ENCODE measurements at regions not wholly inside any gene's neighbourhood (a gene's known extent, or its start where the extent isn't known, plus 50 kb on each side); places are given as distances from the start of the nearest gene placed in this dataset.

DNA sequence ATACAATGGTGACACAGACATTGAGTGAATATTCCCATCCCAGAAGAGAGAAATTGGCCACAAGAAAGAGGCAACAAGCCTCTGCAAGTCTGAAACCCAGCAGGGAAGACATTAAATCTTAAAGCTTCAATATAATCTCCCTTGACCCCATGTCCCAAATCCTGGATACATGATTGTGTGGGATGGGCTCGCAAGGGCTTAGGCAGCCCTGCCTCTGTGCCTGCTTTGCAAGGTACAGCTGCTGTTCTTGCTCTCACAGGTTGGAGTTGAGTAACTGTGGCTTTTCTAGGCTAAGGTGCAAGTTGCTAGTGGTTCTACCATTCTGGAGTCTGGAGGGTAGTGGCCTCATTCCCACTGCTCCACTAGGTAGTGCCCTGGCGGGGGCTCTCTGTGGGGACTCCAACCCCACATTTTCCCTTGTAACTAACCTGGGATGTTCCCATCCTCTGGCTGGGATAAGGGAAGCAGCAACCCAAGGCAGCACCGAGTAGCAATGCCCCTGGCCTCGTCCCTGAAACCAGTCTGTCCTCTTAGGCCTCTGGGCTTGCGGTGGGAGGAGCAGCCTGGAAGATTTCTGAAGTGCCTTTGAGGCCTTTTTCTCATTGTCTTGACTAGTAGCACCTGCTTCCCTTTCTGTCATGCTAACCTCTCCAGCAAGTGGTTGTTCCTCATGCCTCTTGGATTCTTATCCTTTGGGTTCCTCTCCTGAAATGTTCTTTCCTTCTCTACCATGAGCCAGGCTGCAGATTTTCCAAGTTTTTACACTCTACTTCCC lies 90.0 kb downstream of the FAM174B start:
- Histone ChIP-seq H3K36me3 (ENCODE audit: control insufficient read depth, insufficient read depth, low read length) (no peaks in the 10 kb centered on the region), H3K4me2 (ENCODE audit: extremely low read depth, insufficient read depth, low read length) (no peak overlapping the region), H3K9ac (ENCODE audit: insufficient read depth, low read length) (no peak overlapping the region), H3K4me1 (ENCODE audit: control insufficient read depth, extremely low read depth, insufficient read depth, low read length) (no peaks in the 10 kb centered on the region), H3K27me3 (ENCODE audit: control insufficient read depth, insufficient read depth, low read length) (no peaks in the 10 kb centered on the region), H3K9me3 (ENCODE audit: control insufficient read depth, insufficient read depth, low read depth, low read length) (no peaks in the 10 kb centered on the region), H3K79me2 (ENCODE audit: control insufficient read depth, insufficient read depth, low read length) (no peaks in the 10 kb centered on the region), H3K27ac (ENCODE audit: insufficient read depth, low read length) (no peak overlapping the region), H2AFZ (ENCODE audit: low read length) (no peak overlapping the region), H4K20me1 (ENCODE audit: control insufficient read depth, extremely low read depth, insufficient read depth, low read length) (no peaks in the 10 kb centered on the region), H3K4me3 (replicated peaks in 1 of 4; ENCODE audit: control extremely low read depth in 1 of 4, insufficient read depth in 1 of 4, low read depth in 3 of 4, low read length in 4 of 4) (no peak overlapping the region)
- no peak for TF ChIP-seq EZH2 (IDR thresholded peaks at IDR 0.05; ENCODE audit: low read length, missing control alignments)
- TF ChIP-seq, protein P1, sequence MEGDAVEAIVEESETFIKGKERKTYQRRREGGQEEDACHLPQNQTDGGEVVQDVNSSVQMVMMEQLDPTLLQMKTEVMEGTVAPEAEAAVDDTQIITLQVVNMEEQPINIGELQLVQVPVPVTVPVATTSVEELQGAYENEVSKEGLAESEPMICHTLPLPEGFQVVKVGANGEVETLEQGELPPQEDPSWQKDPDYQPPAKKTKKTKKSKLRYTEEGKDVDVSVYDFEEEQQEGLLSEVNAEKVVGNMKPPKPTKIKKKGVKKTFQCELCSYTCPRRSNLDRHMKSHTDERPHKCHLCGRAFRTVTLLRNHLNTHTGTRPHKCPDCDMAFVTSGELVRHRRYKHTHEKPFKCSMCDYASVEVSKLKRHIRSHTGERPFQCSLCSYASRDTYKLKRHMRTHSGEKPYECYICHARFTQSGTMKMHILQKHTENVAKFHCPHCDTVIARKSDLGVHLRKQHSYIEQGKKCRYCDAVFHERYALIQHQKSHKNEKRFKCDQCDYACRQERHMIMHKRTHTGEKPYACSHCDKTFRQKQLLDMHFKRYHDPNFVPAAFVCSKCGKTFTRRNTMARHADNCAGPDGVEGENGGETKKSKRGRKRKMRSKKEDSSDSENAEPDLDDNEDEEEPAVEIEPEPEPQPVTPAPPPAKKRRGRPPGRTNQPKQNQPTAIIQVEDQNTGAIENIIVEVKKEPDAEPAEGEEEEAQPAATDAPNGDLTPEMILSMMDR (conservative IDR thresholded peaks at IDR 0.05 in 1 of 2, IDR thresholded peaks at IDR 0.05 in 1 of 2; ENCODE audit: low read depth in 1 of 2, low read length in 2 of 2) = no peak
- DNase-seq (ENCODE audit: low read depth in 2 of 2) = no peak

DNA sequence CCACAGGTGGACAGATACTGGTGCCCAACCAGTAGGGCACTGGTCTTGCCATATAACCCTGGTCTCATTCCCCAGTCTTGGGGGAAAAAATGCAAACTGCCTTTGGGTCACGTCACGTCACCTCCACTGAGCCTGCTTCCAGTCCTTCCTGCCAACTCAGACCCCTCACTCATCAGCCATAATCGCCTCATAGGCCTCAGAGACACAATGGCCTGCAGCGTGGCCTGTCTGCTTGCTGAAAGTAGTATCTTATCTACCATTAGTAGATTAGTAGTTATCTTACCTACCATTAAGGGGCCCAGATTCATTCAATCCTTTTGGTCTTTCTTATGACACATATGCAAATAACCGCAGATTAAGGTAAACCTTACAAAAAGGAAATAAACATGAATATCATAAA lies 93.8 kb downstream of the FAM174B start:
- no peak for DNase-seq (ENCODE audit: low read depth in 2 of 2)
- no peak overlapping the region for H3K4me3 ChIP-seq (replicated peaks in 1 of 4; ENCODE audit: control extremely low read depth in 1 of 4, insufficient read depth in 1 of 4, low read depth in 3 of 4, low read length in 4 of 4)
- TF ChIP-seq, protein P1 (conservative IDR thresholded peaks at IDR 0.05 in 1 of 2, IDR thresholded peaks at IDR 0.05 in 1 of 2; ENCODE audit: low read depth in 1 of 2, low read length in 2 of 2) = no peak
- TF ChIP-seq EZH2 (IDR thresholded peaks at IDR 0.05; ENCODE audit: low read length, missing control alignments) = no peak

DNA sequence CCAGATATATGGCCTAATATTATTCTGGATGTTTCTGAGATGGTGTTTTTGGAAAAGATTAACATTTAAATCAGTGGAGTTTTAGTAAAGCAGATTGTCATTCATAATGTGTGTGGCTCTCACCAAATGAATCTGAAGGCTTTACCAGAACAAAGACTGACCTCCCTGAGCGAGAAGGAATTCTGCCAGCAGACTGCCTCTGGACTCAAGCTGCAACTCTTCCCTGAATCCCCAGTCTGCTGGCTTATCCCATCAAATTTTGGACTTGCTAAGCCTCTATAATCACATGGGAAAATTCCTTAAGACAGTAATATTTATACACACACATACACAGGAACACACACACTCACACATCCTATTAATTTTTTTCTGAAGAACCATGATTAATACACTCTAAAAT lies 102.3 kb downstream of the FAM174B start:
- TF ChIP-seq, protein P1 (conservative IDR thresholded peaks at IDR 0.05 in 1 of 2, IDR thresholded peaks at IDR 0.05 in 1 of 2; ENCODE audit: low read depth in 1 of 2, low read length in 2 of 2) = no peak
- TF ChIP-seq EZH2 (IDR thresholded peaks at IDR 0.05; ENCODE audit: low read length, missing control alignments) = no peak
- H3K79me2 ChIP-seq (ENCODE audit: control insufficient read depth, insufficient read depth, low read length) = no peaks in the 10 kb centered on the region
- H3K36me3 ChIP-seq (ENCODE audit: control insufficient read depth, insufficient read depth, low read length) = no peaks in the 10 kb centered on the region
- no peak overlapping the region for H3K9ac ChIP-seq (ENCODE audit: insufficient read depth, low read length)
- no peak overlapping the region for H3K4me3 ChIP-seq (replicated peaks in 1 of 4; ENCODE audit: control extremely low read depth in 1 of 4, insufficient read depth in 1 of 4, low read depth in 3 of 4, low read length in 4 of 4)
- H4K20me1 ChIP-seq (ENCODE audit: control insufficient read depth, extremely low read depth, insufficient read depth, low read length) = no peaks in the 10 kb centered on the region
- no peaks in the 10 kb centered on the region for H3K27me3 ChIP-seq (ENCODE audit: control insufficient read depth, insufficient read depth, low read length)
- no peak overlapping the region for H3K4me2 ChIP-seq (ENCODE audit: extremely low read depth, insufficient read depth, low read length)
- H3K9me3 ChIP-seq (ENCODE audit: control insufficient read depth, insufficient read depth, low read depth, low read length) = no peaks in the 10 kb centered on the region
- DNase-seq (ENCODE audit: low read depth in 2 of 2) = no peak
- H3K4me1 ChIP-seq (ENCODE audit: control insufficient read depth, extremely low read depth, insufficient read depth, low read length) = no peaks in the 10 kb centered on the region
- no peak overlapping the region for H2AFZ ChIP-seq (ENCODE audit: low read length)
- H3K27ac ChIP-seq (ENCODE audit: insufficient read depth, low read length) = no peak overlapping the region

More for the DNA sequence above, 93.8 kb downstream of the FAM174B start:
- Histone ChIP-seq H3K9ac (ENCODE audit: insufficient read depth, low read length) (no peak overlapping the region), H4K20me1 (ENCODE audit: control insufficient read depth, extremely low read depth, insufficient read depth, low read length) (no peaks in the 10 kb centered on the region), H3K79me2 (ENCODE audit: control insufficient read depth, insufficient read depth, low read length) (no peaks in the 10 kb centered on the region), H2AFZ (ENCODE audit: low read length) (no peak overlapping the region), H3K36me3 (ENCODE audit: control insufficient read depth, insufficient read depth, low read length) (no peaks in the 10 kb centered on the region), H3K27me3 (ENCODE audit: control insufficient read depth, insufficient read depth, low read length) (no peaks in the 10 kb centered on the region), H3K9me3 (ENCODE audit: control insufficient read depth, insufficient read depth, low read depth, low read length) (no peaks in the 10 kb centered on the region), H3K4me1 (ENCODE audit: control insufficient read depth, extremely low read depth, insufficient read depth, low read length) (no peaks in the 10 kb centered on the region), H3K27ac (ENCODE audit: insufficient read depth, low read length) (no peak overlapping the region), H3K4me2 (ENCODE audit: extremely low read depth, insufficient read depth, low read length) (no peak overlapping the region)
